ENCODE measurements at regions not wholly inside any gene's neighbourhood (a gene's known extent, or its start where the extent isn't known, plus 50 kb on each side); places are given as distances from the start of the nearest gene placed in this dataset.

GRCh38 chr1:86296305-86297205 is 99.6 kb downstream of the ODF2L start:
- DNase-seq = no peak

- no peak for DNase-seq
These were observed 106.4 kb downstream of the ODF2L start for GRCh38 chr1:86289746-86290145.

GRCh38 chr1:86289161-86289560 is 107.0 kb downstream of the ODF2L start:
- DNase-seq = no peak

- DNase-seq = no peak
These were observed 107.5 kb downstream of the ODF2L start for GRCh38 chr1:86288586-86289147.

GRCh38 chr1:86285796-86286195 is 110.3 kb downstream of the ODF2L start:
- DNase-seq = no peak

- DNase-seq = no peak
These were observed 113.5 kb downstream of the ODF2L start for GRCh38 chr1:86282611-86283010.

GRCh38 chr1:86277936-86278335 is 118.2 kb downstream of the ODF2L start:
- no peak for DNase-seq

- DNase-seq = no peak
These were observed 116.5 kb upstream of the COL24A1 start for GRCh38 chr1:86273066-86273465.

- no peak for DNase-seq
These were observed 115.5 kb upstream of the COL24A1 start for GRCh38 chr1:86272083-86272482.

- DNase-seq = no peak
These were observed 114.5 kb upstream of the COL24A1 start for GRCh38 chr1:86271046-86271445.

GRCh38 chr1:86263101-86263500 is 106.5 kb upstream of the COL24A1 start:
- no peak for DNase-seq

- DNase-seq = no peak
These were observed 103.9 kb upstream of the COL24A1 start for GRCh38 chr1:86260476-86260875.

- DNase-seq = no peak
These were observed 102.8 kb upstream of the COL24A1 start for GRCh38 chr1:86259390-86259789.

GRCh38 chr1:86258101-86258500 is 101.5 kb upstream of the COL24A1 start:
- no peak for DNase-seq

- DNase-seq = no peak
These were observed 91.2 kb upstream of the COL24A1 start for GRCh38 chr1:86247597-86248279.

GRCh38 chr1:86245566-86246190 is 89.1 kb upstream of the COL24A1 start:
- no peak for DNase-seq

- DNase-seq = peak; percentile 50
These were observed 83.3 kb upstream of the COL24A1 start for GRCh38 chr1:86239894-86240293.

GRCh38 chr1:86239490-86239889 is 82.9 kb upstream of the COL24A1 start:
- no peak for DNase-seq

GRCh38 chr1:86238226-86238625 is 81.7 kb upstream of the COL24A1 start:
- DNase-seq = no peak

GRCh38 chr1:86235852-86236251 is 79.3 kb upstream of the COL24A1 start:
- no peak for DNase-seq

- DNase-seq = no peak
These were observed 76.8 kb upstream of the COL24A1 start for GRCh38 chr1:86233403-86233802.

GRCh38 chr1:86231076-86231475 is 74.5 kb upstream of the COL24A1 start:
- DNase-seq = no peak

GRCh38 chr1:86229405-86229975 is 72.9 kb upstream of the COL24A1 start:
- no peak for DNase-seq
